ENCODE measurements at regions not wholly inside any gene's neighbourhood (a gene's known extent, or its start where the extent isn't known, plus 50 kb on each side); places are given as distances from the start of the nearest gene placed in this dataset.

- Mint-ChIP-seq H3K4me1 (no peaks in the 10 kb centered on the region), H3K36me3 (peaks cover 5% of the 10 kb centered on the region), H3K9me3 (peaks cover 5% of the 10 kb centered on the region), H3K27me3 (peaks cover 11% of the 10 kb centered on the region), H3K27ac (no peak overlapping the region), H3K4me3 (no peak overlapping the region)
- ATAC-seq, result no peak
Observed at GRCh38 chr4:145427991-145428390, 53.7 kb upstream of the SMAD1 start.

- Mint-ChIP-seq H3K27ac (no peak overlapping the region), H3K4me3 (no peak overlapping the region), H3K36me3 (peaks cover 5% of the 10 kb centered on the region), H3K9me3 (peaks cover 5% of the 10 kb centered on the region), H3K4me1 (no peaks in the 10 kb centered on the region), H3K27me3 (peaks cover 11% of the 10 kb centered on the region)
- ATAC-seq, result no peak
Observed at GRCh38 chr4:145427221-145427620, 54.4 kb upstream of the SMAD1 start.

- peaks cover 5% of the 10 kb centered on the region for H3K36me3 Mint-ChIP-seq
- peaks cover 5% of the 10 kb centered on the region for H3K9me3 Mint-ChIP-seq
- H3K4me3 Mint-ChIP-seq, result no peak overlapping the region
- ATAC-seq, result no peak
- no peaks in the 10 kb centered on the region for H3K4me1 Mint-ChIP-seq
- no peak overlapping the region for H3K27ac Mint-ChIP-seq
- H3K27me3 Mint-ChIP-seq, result peaks cover 11% of the 10 kb centered on the region
Observed at GRCh38 chr4:145423017-145423708, 58.5 kb upstream of the SMAD1 start.

GRCh38 chr4:145420595-145421214 lies 60.9 kb upstream of the SMAD1 start:
- Mint-ChIP-seq H3K9me3 (peaks cover 5% of the 10 kb centered on the region), H3K36me3 (peaks cover 5% of the 10 kb centered on the region), H3K4me1 (no peaks in the 10 kb centered on the region), H3K27me3 (peaks cover 27% of the 10 kb centered on the region), H3K27ac (no peak overlapping the region), H3K4me3 (no peak overlapping the region)
- ATAC-seq, result no peak

GRCh38 chr4:145418739-145419138 lies 62.9 kb upstream of the SMAD1 start:
- Mint-ChIP-seq H3K36me3 (no peaks in the 10 kb centered on the region), H3K27ac (no peak overlapping the region), H3K27me3 (peaks cover 20% of the 10 kb centered on the region), H3K4me1 (no peaks in the 10 kb centered on the region), H3K4me3 (no peak overlapping the region), H3K9me3 (no peaks in the 10 kb centered on the region)
- no peak for ATAC-seq

GRCh38 chr4:145417348-145418130 lies 64.1 kb upstream of the SMAD1 start:
- H3K9me3 Mint-ChIP-seq, result no peaks in the 10 kb centered on the region
- H3K27ac Mint-ChIP-seq, result no peak overlapping the region
- H3K27me3 Mint-ChIP-seq, result peaks cover 18% of the 10 kb centered on the region
- ATAC-seq, result no peak
- H3K36me3 Mint-ChIP-seq, result no peaks in the 10 kb centered on the region
- no peaks in the 10 kb centered on the region for H3K4me1 Mint-ChIP-seq
- H3K4me3 Mint-ChIP-seq, result no peak overlapping the region

- Mint-ChIP-seq H3K27me3 (peaks cover 31% of the 10 kb centered on the region), H3K27ac (no peak overlapping the region)
- ATAC-seq, result no peak
Observed at GRCh38 chr4:145414841-145415240, 66.8 kb upstream of the SMAD1 start.

GRCh38 chr4:145414226-145414625 lies 67.4 kb upstream of the SMAD1 start:
- Mint-ChIP-seq H3K9me3 (no peaks in the 10 kb centered on the region), H3K4me1 (no peaks in the 10 kb centered on the region), H3K4me3 (no peak overlapping the region), H3K27ac (no peak overlapping the region), H3K27me3 (peaks cover 31% of the 10 kb centered on the region), H3K36me3 (no peaks in the 10 kb centered on the region)
- no peak for ATAC-seq

More at GRCh38 chr4:145414841-145415240, 66.8 kb upstream of the SMAD1 start:
- no peaks in the 10 kb centered on the region for H3K36me3 Mint-ChIP-seq
- H3K9me3 Mint-ChIP-seq, result no peaks in the 10 kb centered on the region
- no peaks in the 10 kb centered on the region for H3K4me1 Mint-ChIP-seq
- H3K4me3 Mint-ChIP-seq, result no peak overlapping the region

- H3K4me3 Mint-ChIP-seq, result no peak overlapping the region
- H3K36me3 Mint-ChIP-seq, result no peaks in the 10 kb centered on the region
- no peaks in the 10 kb centered on the region for H3K4me1 Mint-ChIP-seq
- H3K9me3 Mint-ChIP-seq, result no peaks in the 10 kb centered on the region
- peaks cover 13% of the 10 kb centered on the region for H3K27me3 Mint-ChIP-seq
- H3K27ac Mint-ChIP-seq, result no peak overlapping the region
- ATAC-seq, result no peak
Observed at GRCh38 chr4:145406970-145407369, 74.7 kb upstream of the SMAD1 start.

- no peak overlapping the region for H3K27ac Mint-ChIP-seq
- H3K4me3 Mint-ChIP-seq, result no peak overlapping the region
- no peaks in the 10 kb centered on the region for H3K36me3 Mint-ChIP-seq
- no peaks in the 10 kb centered on the region for H3K4me1 Mint-ChIP-seq
- no peak for ATAC-seq
- H3K27me3 Mint-ChIP-seq, result peaks cover 21% of the 10 kb centered on the region
- H3K9me3 Mint-ChIP-seq, result no peaks in the 10 kb centered on the region
Observed at GRCh38 chr4:145404761-145405160, 76.9 kb upstream of the SMAD1 start.

- Mint-ChIP-seq H3K4me1 (no peaks in the 10 kb centered on the region), H3K36me3 (no peaks in the 10 kb centered on the region), H3K9me3 (no peaks in the 10 kb centered on the region), H3K27ac (no peak overlapping the region), H3K27me3 (peaks cover 24% of the 10 kb centered on the region), H3K4me3 (no peak overlapping the region)
- no peak for ATAC-seq
Observed at GRCh38 chr4:145396581-145396980, 85.1 kb upstream of the SMAD1 start.

- no peak for ATAC-seq
- Mint-ChIP-seq H3K36me3 (no peaks in the 10 kb centered on the region), H3K9me3 (no peaks in the 10 kb centered on the region), H3K27me3 (peaks cover 44% of the 10 kb centered on the region), H3K4me3 (no peak overlapping the region), H3K4me1 (no peaks in the 10 kb centered on the region), H3K27ac (no peak overlapping the region)
Observed at GRCh38 chr4:145390571-145390970, 91.1 kb upstream of the SMAD1 start.

- no peak for ATAC-seq
- Mint-ChIP-seq H3K9me3 (peaks cover 6% of the 10 kb centered on the region), H3K27me3 (peaks cover 54% of the 10 kb centered on the region), H3K4me3 (no peak overlapping the region), H3K36me3 (no peaks in the 10 kb centered on the region), H3K4me1 (no peaks in the 10 kb centered on the region), H3K27ac (no peak overlapping the region)
Observed at GRCh38 chr4:145389550-145389949, 92.1 kb upstream of the SMAD1 start.

GRCh38 chr4:145388043-145388442 lies 93.6 kb upstream of the SMAD1 start:
- H3K27ac Mint-ChIP-seq, result no peak overlapping the region
- peaks cover 56% of the 10 kb centered on the region for H3K27me3 Mint-ChIP-seq
- H3K36me3 Mint-ChIP-seq, result no peaks in the 10 kb centered on the region
- no peaks in the 10 kb centered on the region for H3K4me1 Mint-ChIP-seq
- H3K9me3 Mint-ChIP-seq, result peaks cover 12% of the 10 kb centered on the region
- no peak overlapping the region for H3K4me3 Mint-ChIP-seq
- ATAC-seq, result no peak

- Mint-ChIP-seq H3K27me3 (peaks cover 56% of the 10 kb centered on the region), H3K27ac (no peak overlapping the region), H3K4me1 (no peaks in the 10 kb centered on the region), H3K4me3 (no peak overlapping the region), H3K36me3 (no peaks in the 10 kb centered on the region), H3K9me3 (peaks cover 12% of the 10 kb centered on the region)
- no peak for ATAC-seq
Observed at GRCh38 chr4:145387079-145387478, 94.6 kb upstream of the SMAD1 start.

GRCh38 chr4:145381163-145381562 lies 100.5 kb upstream of the SMAD1 start:
- no peak for ATAC-seq
- Mint-ChIP-seq H3K36me3 (no peaks in the 10 kb centered on the region), H3K27me3 (peaks cover 13% of the 10 kb centered on the region), H3K27ac (no peak overlapping the region), H3K4me1 (no peaks in the 10 kb centered on the region), H3K4me3 (no peak overlapping the region), H3K9me3 (peaks cover 12% of the 10 kb centered on the region)
